Fibroblast of pulmonary artery (primary cell): ENCODE measurements at regions not wholly inside any gene's neighbourhood (a gene's known extent, or its start where the extent isn't known, plus 50 kb on each side); places are given as distances from the start of the nearest gene placed in this dataset.
"Not testable (repeated sequence)": the region's sequence is repeated elsewhere in the genome, so short reads cannot be mapped to it uniquely, and the experiment has no call there.

Source experiments
- DNase-seq: peaks from one replicate; pipeline ENCODE4 v3.0.0-alpha.2; 2010; ENCODE audit warnings: low read depth
- H3K4me3 ChIP-seq: replicated peaks from 2 replicates; pipeline ENCODE4 v1.5.1; 2011; ENCODE audit warnings: low read depth, mild to moderate bottlenecking, control low read depth, low read length, moderate library complexity
- CTCF ChIP-seq: IDR thresholded peaks from 2 replicates; pipeline ENCODE4 v1.5.1; 2011; ENCODE audit warnings: mild to moderate bottlenecking, control low read depth, low read length, inconsistent platforms; ENCODE audit errors: missing control alignments

DNA sequence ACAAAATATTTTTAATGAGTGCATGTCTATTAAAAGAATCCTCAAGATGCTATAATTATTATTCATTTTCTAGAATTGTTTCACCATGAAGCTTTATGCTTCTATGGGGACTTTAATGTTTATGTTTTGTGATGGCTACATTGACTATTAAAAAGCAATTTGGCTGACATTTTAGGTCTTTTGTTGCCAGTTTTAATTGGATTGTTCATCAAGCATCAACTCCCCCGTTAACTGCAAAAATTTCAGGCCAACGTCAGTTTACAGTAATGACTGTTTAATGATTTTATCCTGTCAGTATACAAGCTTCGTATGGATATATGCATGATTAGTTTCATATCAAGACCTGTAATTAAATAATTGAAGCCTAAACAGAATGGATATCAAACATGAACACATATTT is 422.8 kb downstream of the SH2D1A start:
- DNase-seq = no peak
- no peak overlapping the region for H3K4me3 ChIP-seq
- no peak for TF ChIP-seq CTCF

DNA sequence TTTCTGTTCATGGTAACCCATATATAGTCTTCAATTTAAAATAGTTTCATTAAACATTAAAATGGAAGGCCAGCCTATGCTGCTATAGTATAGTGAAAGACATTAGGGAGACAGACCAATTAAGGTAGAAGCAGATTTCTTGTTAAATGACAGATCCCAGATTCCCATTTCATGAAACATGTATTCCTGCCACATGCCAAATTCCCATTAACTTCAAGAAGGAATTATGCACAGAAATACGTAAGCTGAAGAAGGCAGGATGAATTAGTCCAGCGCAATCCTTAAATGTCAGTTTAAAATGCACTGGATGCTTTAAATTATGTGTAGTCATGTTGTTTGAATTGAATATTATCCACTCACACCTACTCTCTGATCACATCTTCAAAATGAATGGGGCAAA is 424.9 kb downstream of the SH2D1A start:
- DNase-seq = no peak
- H3K4me3 ChIP-seq = no peak overlapping the region
- no peak for TF ChIP-seq CTCF

DNA sequence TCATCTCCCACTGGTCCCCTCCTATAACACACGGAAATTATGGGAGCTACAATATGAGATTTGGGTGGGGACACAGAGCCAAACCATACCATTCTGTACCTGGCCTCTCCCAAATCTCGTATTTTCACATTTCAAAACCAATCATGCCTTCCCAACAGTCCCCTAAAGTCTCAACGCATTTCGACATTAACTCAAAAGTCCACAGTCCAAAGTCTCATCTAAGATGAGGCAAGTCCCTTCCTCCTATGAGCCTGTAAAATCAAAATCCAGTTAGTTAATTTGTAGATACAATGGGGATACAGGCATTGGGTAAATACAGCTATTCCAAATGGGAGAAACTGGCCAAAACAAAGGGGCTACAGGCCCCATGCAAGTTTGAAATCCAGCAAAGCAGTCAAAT is 441.9 kb downstream of the SH2D1A start:
- not testable (repeated sequence) for H3K4me3 ChIP-seq, DNase-seq

DNA sequence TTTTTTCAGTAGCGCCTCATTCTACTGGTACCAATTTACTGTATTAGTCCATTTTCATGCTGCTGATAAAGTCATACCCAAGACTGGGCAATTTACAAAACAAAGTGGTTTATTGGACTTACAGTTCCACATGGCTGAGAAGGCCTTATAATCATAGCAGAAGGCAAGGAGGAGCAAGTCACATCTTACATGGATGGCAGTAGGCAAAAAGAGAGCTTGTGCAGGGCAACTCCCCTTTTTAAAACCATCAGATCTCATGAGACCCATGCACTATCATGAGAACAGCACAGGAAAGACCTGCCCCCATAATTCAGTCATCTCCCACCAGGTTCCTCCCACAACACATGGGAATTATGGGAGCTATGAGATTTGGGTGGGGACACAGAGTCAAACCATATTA is 443.5 kb downstream of the SH2D1A start:
- H3K4me3 ChIP-seq, DNase-seq: not testable (repeated sequence)

GRCh38 chrX:124791492-124792095 is 445.2 kb downstream of the SH2D1A start:
- no peak for DNase-seq
- H3K4me3 ChIP-seq = no peak overlapping the region
- no peak for TF ChIP-seq CTCF

- H3K4me3 ChIP-seq = no peak overlapping the region
- TF ChIP-seq CTCF = no peak
- DNase-seq = no peak
Observed at GRCh38 chrX:124796989-124797388, 450.6 kb downstream of the SH2D1A start.

- DNase-seq = no peak
- TF ChIP-seq CTCF = no peak
- H3K4me3 ChIP-seq = no peak overlapping the region
Observed at GRCh38 chrX:124804962-124805361, 458.6 kb downstream of the SH2D1A start.

- no peak overlapping the region for H3K4me3 ChIP-seq
- no peak for TF ChIP-seq CTCF
- DNase-seq = no peak
Observed at GRCh38 chrX:124805486-124805885, 459.1 kb downstream of the SH2D1A start.
